ENCODE measurements at regions not wholly inside any gene's neighbourhood (a gene's known extent, or its start where the extent isn't known, plus 50 kb on each side); places are given as distances from the start of the nearest gene placed in this dataset.
"Not testable (repeated sequence)": the region's sequence is repeated elsewhere in the genome, so short reads cannot be mapped to it uniquely, and the experiment has no call there.

- DNase-seq, result no peak
Measured at GRCh38 chr7:145434811-145435210, 599.0 kb upstream of the TPK1 start.

- no peak for DNase-seq
Measured at GRCh38 chr7:145431834-145432233, 596.0 kb upstream of the TPK1 start.

DNA sequence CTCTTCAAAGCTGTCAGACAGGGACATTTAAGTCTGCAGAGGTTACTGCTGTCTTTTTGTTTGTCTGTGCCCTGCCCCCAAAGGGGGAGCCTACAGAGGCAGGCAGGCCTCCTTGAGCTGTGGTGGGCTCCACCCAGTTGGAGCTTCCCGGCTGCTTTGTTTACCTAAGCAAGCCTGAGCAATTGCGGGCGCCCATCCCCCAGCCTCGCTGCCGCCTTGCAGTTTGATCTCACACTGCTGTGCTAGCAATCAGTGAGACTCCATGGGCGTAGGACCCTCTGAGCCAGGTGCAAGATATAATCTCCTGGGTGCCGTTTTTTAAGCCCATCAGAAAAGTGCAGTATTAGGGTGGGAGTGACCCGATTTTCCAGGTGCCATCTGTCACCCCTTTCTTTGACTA, 582.6 kb upstream of the TPK1 start:
- DNase-seq, result peak; percentile 32

- DNase-seq, result no peak
Measured at GRCh38 chr7:145411066-145411465, 575.2 kb upstream of the TPK1 start.

GRCh38 chr7:145398758-145399157, 562.9 kb upstream of the TPK1 start:
- DNase-seq, result no peak

DNA sequence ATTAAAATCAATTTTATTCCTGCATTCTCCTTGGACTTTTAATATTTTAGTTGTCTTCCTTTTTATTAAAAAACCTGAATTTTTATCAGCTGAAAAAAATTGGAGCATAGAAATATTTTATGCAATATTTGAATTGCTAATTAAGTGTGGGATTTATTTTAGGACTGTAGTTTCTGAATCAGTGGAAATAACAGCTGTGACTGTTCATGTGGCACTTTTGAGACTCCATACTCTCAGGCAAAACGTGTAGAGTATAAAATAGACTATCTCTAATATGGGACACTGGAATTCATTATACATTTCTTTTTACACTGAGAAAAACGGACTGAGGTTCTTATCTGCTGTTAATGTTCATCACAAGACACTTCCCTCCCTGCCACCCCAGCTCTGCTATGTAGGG, 558.3 kb upstream of the TPK1 start:
- DNase-seq, result no peak

GRCh38 chr7:145382762-145383161, 546.9 kb upstream of the TPK1 start:
- DNase-seq, result no peak

DNA sequence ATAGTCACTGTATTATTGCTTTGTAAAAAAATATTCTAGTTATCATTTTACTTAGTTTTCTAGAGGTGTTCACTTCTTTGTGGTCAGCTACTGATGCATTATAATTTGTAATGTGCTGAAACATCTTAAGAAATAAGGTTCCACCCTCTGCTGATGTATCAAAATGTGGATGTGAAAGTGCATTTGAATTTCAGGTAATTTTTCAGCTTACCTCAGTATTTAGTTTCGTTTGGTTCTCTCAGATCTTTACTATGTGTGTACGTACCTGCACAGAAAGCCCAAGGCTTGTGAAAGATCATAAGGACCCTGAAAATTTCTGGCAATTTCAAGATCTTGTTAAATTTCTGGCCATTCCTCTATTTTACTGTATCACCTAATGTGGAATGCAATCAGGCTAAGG, 542.3 kb upstream of the TPK1 start:
- DNase-seq, result no peak

DNA sequence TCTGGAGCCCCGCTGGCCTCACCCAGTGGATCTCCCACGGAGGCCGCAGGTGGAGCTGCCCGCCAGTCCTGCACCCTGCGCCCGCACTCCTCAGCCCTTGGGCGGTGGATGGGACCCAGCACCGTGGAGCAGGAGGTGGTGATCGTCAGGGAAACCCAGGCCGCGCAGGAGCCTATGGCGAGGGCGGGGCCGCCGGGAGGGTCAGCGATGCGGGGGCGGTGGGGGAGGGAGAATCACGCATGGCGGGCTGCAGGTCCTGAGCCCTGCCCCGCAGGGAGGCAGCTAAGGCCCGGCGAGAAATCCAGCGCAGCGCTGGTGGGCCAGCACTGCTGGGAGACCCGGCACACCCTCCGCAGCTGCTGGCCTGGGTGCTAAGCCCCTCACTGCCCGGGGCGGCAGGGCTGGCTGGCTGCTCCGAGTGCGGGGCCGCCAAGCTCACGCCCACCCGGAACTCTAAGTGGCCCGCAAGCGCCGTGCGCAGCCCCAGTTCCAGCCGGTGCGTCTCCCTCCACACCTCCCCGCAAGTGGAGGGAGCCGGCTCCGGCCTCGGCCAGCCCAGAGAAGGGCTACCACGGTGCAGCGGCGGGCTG, 524.8 kb upstream of the TPK1 start:
- DNase-seq, result no peak

- DNase-seq, result no peak
Measured at GRCh38 chr7:145350334-145350733, 514.5 kb upstream of the TPK1 start.

GRCh38 chr7:145349452-145349851, 513.6 kb upstream of the TPK1 start:
- DNase-seq, result not testable (repeated sequence)

GRCh38 chr7:145347271-145347670, 511.4 kb upstream of the TPK1 start:
- no peak for DNase-seq

DNA sequence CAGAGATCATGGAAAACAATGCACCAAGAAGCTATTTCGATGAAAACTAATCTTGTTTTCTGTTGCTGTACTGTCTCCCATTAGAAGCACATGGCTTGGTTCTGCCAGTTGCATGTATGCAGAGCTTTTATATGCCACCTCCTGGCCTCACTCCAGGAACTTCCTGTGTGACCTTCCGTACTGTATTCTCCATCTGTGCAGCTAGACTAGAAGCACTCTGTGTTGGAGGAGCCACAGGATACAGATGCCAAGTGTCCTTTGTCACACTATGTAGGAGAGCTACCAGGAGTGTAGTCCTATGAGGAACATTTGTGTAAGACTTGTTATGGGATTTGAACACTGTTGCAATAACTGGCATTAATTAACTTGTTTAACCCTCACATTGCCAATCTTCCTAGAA, 503.5 kb upstream of the TPK1 start:
- DNase-seq, result peak; percentile 79

DNA sequence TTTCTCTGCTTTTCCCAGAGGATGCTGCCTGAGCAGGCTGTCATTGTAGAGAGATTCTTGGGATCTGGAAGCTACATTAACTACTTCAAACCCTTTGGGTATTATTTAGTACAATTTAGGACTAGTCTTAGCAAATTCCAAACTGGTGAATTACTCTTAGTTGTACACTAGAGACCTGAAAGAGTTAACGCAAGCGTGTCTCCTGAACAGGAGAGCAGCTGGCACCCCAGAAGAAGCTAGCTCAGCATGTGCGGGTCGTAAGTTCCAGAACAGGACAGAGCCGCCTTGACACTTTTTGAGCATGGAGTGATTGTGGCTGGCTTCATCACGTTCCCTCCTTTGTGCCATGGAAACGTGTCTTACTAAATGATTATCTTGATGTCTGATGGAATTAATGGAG, 495.7 kb upstream of the TPK1 start:
- no peak for DNase-seq

- no peak for DNase-seq
Measured at GRCh38 chr7:145331076-145331475, 495.2 kb upstream of the TPK1 start.

DNA sequence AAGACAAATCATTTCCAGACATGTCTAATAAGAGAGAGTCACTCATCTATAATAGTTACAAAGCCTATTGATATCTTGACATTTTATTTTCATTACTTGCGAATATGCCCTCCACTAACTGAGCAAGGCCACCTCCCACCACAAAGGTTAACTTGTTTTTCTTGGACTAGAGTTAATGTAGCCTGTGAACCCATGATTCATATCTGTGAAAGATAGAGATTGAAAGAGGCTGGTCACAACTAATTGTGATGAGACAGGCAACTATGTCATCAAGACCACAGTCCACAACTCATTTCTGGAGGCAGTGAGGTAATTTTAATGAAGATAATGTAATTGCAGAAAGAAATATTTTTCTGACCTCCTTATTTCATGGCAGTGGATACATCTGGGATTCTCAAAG, 491.8 kb upstream of the TPK1 start:
- no peak for DNase-seq

DNA sequence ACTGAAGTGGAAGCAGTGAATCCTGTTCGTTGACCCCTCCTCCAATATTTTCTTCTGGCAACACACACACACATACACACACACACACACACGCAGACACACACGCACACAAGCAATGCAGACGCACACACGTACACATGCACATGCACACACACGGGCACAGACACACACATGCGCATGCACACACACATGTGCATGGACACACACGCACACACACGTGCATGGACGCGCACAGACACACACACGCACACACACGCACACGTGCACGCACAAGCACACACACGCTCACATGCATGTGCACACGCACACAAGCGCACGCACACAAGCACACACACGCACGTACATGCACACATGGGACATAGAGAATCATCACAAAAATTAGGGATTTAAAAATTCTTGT, 488.2 kb upstream of the TPK1 start:
- DNase-seq, result no peak

GRCh38 chr7:145313551-145313950, 477.7 kb upstream of the TPK1 start:
- no peak for DNase-seq

DNA sequence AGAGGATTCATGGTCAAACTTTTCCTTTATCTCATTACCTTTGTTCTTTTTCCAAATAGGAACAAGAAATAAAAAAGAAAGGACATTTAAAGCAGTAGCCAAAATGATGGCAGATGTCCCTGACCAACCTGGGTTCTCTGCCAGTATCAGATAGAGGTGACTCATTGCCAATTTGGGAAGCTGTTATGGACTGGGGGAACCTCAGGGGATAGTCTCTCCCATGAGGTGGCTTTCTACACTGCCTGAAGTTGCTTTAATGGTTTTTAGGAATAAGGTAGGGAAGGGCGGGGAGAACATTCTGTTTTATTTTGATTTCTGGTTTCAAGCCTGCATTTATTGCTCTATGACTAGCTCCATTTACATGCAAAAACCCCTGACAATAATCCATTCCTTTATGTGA, 457.9 kb upstream of the TPK1 start:
- peak; percentile 74 for DNase-seq

GRCh38 chr7:145293228-145293701, 457.4 kb upstream of the TPK1 start:
- DNase-seq, result peak; percentile 87

DNA sequence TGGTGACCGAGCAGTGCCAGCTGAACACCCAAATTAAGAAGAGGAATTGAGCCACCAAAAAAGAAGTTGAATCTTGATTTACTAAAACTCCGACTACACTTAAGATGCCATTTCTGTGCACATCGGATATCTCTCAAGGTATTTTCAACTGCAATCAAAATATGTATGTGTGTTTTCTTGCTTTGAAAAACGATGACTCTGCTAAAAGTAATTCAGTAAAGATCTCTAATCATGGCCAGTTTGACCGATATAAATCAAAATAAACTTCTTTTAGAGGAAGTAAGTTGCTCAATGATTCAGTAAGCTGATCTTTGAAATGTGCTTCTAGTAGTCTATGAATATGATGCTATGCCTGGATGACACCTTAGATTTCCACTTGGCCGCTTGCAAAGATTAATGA, 453.5 kb upstream of the TPK1 start:
- no peak for DNase-seq

GRCh38 chr7:145276118-145276517, 440.3 kb upstream of the TPK1 start:
- DNase-seq, result no peak

- no peak for DNase-seq
Measured at GRCh38 chr7:145269418-145270161, 433.7 kb upstream of the TPK1 start.

DNA sequence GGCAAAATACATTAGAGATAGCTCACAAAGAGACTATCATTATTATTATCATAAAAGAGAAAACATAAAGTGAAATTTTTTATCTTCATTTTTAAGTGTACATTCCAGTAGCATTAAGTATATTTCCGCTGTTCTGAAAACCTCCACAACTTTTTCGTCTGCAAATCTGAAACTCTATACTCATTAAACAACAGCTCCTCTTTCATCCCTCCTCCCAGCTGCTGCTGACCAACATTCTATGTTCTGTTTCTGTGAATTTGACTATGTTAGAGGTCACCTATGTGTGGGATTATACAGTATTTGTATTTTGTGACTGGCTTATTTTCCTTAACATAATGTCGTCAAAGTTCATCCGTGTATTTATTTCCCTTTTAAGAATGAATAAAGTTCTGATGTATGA, 429.3 kb upstream of the TPK1 start:
- DNase-seq, result no peak

DNA sequence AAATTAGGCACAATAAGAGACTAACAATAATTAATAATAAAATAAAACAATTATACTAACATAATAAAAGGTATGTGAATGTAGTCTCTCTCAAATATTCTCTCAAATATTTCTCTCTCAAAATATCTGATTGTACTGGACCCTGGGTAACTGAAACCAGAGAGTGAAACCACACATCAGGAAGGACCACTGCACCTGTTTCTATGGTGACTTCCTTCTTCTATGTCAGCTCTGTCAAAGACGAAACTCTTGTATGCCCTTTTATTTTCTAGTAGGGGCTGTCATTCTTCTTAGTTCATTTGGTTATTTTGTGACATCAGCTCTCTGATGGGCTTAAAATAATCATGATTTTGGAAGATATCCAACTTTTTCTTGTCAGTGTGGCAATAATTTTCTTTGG, 428.0 kb upstream of the TPK1 start:
- no peak for DNase-seq
